ENCODE measurements at regions not wholly inside any gene's neighbourhood (a gene's known extent, or its start where the extent isn't known, plus 50 kb on each side); places are given as distances from the start of the nearest gene placed in this dataset.

- no peak for TF ChIP-seq CTCF (IDR thresholded peaks at IDR 0.05; ENCODE audit: low read depth, low read length, missing control alignments)
- no peak overlapping the region for H3K4me3 ChIP-seq (ENCODE audit: low read depth, low read length)
- no peak for DNase-seq (ENCODE audit: low read depth)
Observed at GRCh38 chr16:64253096-64253495, 868.8 kb downstream of the CDH11 start.

GRCh38 chr16:64251742-64252141, 870.1 kb downstream of the CDH11 start:
- no peak for DNase-seq (ENCODE audit: low read depth)
- H3K4me3 ChIP-seq (ENCODE audit: low read depth, low read length), result no peak overlapping the region
- no peak for TF ChIP-seq CTCF (IDR thresholded peaks at IDR 0.05; ENCODE audit: low read depth, low read length, missing control alignments)

- no peak for DNase-seq (ENCODE audit: low read depth)
- no peak overlapping the region for H3K4me3 ChIP-seq (ENCODE audit: low read depth, low read length)
- TF ChIP-seq CTCF (IDR thresholded peaks at IDR 0.05; ENCODE audit: low read depth, low read length, missing control alignments), result no peak
Observed at GRCh38 chr16:64250866-64251265, 871.0 kb downstream of the CDH11 start.

GRCh38 chr16:64242492-64242891, 879.4 kb downstream of the CDH11 start:
- TF ChIP-seq CTCF (IDR thresholded peaks at IDR 0.05; ENCODE audit: low read depth, low read length, missing control alignments), result no peak
- H3K4me3 ChIP-seq (ENCODE audit: low read depth, low read length), result no peak overlapping the region
- no peak for DNase-seq (ENCODE audit: low read depth)

- DNase-seq (ENCODE audit: low read depth), result no peak
- no peak for TF ChIP-seq CTCF (IDR thresholded peaks at IDR 0.05; ENCODE audit: low read depth, low read length, missing control alignments)
- no peak overlapping the region for H3K4me3 ChIP-seq (ENCODE audit: low read depth, low read length)
Observed at GRCh38 chr16:64240586-64240985, 881.3 kb downstream of the CDH11 start.

- no peak for TF ChIP-seq CTCF (IDR thresholded peaks at IDR 0.05; ENCODE audit: low read depth, low read length, missing control alignments)
- DNase-seq (ENCODE audit: low read depth), result no peak
- no peak overlapping the region for H3K4me3 ChIP-seq (ENCODE audit: low read depth, low read length)
Observed at GRCh38 chr16:64238571-64238970, 883.3 kb downstream of the CDH11 start.

GRCh38 chr16:64236316-64236715, 885.5 kb downstream of the CDH11 start:
- TF ChIP-seq CTCF (IDR thresholded peaks at IDR 0.05; ENCODE audit: low read depth, low read length, missing control alignments), result no peak
- DNase-seq (ENCODE audit: low read depth), result no peak
- H3K4me3 ChIP-seq (ENCODE audit: low read depth, low read length), result no peak overlapping the region

Measured in GM12864 (cell line).